ENCODE measurements at regions not wholly inside any gene's neighbourhood (a gene's known extent, or its start where the extent isn't known, plus 50 kb on each side); places are given as distances from the start of the nearest gene placed in this dataset.

- no peak for DNase-seq
Observed at GRCh38 chr20:43863821-43864544, 50.7 kb upstream of the TOX2 start.

DNA sequence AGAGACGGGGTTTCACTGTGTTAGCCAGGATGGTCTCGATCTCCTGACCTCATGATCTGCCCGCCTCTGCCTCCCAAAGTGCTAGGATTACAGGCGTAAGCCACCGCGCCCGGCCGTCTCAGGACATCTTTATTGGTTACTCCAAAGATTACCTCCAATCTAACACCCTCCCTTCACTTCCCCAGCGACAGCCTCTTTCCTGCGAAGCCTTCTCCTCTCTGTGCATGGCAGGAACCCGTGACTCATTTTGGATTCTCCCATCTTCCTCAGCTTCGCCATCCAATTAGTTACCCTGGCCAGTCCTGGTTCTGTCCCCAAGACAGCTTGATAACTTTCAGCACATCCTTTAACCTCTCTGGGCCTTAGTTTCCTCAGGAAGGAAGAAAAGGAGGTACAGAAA is 51.3 kb upstream of the TOX2 start:
- no peak for DNase-seq

DNA sequence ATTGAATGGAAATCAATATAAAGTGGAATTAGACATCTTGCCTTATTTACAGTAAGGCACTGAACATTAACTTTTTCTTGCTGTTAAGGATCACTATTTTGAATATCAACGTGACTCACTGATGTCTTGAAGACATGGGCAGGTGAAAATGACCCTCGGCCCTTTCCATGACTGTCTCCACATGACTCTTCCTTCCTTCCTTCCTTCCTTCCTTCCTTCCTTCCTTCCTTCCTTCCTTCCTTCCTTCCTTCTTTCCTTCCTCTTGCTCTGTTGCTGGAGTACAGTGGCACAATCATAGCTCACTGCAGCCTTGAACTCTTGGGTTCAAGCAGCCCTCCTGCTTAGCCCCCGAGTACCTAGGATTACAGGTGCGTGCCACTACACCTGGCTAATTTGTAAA is 52.2 kb upstream of the TOX2 start:
- DNase-seq, result no peak

GRCh38 chr20:43859994-43860393 is 54.7 kb upstream of the TOX2 start:
- no peak for DNase-seq

- no peak for DNase-seq
Observed at GRCh38 chr20:43857932-43858331, 56.7 kb upstream of the TOX2 start.

DNA sequence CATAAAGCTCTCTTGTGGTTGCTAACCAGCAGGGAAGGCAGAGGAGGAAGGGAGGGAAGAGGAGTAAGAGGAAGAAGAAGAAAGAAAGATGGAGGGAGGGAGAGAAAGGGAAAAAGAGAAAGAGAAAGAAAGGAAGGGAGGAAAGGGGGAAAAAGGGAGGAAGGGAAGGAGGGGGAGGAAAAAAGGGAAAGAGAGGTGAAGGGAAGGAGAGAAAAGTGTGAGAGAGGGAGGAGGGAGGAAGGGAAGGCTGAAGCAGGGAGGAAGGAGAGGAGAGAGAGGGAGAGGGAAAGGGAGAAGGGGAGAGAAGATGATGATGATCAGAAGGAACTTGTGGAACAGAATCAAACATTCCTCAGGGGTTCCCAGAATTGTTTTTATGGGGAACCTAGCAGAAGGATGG is 57.5 kb upstream of the TOX2 start:
- DNase-seq, result no peak

DNA sequence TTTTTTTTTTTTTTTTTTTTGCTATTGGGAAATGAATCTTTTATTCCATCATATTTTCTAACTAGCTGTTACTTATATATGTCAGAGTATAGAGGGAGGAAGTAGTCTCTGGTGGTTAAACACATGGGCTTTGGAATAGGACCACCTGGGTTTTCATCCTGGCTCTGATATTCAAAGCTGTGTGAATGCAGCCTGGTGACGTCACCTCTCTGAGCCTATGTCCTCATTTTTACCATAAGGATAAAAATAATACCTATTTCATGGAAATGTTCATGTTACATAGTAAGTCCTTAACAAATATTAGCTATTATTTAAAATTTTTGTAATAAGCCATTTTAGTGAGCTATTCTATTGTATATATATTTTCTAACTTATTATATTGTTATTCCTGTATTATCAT is 58.8 kb upstream of the TOX2 start:
- DNase-seq, result no peak

GRCh38 chr20:43853918-43854317 is 60.7 kb upstream of the TOX2 start:
- DNase-seq, result no peak

DNA sequence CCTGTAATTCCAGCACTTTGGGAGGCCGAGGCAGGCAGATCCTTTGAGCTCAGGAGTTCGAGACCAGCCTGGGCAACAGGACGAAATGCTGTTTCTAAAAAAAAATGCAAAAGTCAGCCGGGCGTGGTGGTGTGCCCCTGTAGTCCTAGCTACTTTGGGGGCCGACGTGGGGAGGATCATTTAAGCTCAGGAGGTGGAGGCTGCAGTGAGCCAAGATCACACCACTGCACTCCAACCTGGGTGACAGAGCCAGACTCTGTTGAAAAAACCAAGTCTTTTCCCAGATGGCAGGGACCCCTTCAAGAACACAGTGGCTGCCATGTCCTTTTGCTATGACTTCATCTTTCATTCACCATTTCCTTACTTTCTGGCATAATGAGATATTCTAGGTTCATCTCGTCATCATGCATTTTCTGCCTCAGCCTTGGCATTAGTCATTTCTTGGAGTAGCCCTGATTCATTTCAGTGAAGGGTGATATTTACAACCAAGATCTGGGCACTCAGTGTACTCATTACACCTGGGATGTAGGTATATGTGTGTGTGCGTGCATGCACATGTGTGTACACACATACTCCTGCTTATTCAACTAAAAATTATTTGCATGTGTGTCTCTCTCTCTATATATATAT is 61.4 kb upstream of the TOX2 start:
- DNase-seq, result no peak

GRCh38 chr20:43849496-43850186 is 65.0 kb upstream of the TOX2 start:
- DNase-seq, result no peak

- DNase-seq, result no peak
Observed at GRCh38 chr20:43846516-43846905, 68.1 kb upstream of the TOX2 start.

DNA sequence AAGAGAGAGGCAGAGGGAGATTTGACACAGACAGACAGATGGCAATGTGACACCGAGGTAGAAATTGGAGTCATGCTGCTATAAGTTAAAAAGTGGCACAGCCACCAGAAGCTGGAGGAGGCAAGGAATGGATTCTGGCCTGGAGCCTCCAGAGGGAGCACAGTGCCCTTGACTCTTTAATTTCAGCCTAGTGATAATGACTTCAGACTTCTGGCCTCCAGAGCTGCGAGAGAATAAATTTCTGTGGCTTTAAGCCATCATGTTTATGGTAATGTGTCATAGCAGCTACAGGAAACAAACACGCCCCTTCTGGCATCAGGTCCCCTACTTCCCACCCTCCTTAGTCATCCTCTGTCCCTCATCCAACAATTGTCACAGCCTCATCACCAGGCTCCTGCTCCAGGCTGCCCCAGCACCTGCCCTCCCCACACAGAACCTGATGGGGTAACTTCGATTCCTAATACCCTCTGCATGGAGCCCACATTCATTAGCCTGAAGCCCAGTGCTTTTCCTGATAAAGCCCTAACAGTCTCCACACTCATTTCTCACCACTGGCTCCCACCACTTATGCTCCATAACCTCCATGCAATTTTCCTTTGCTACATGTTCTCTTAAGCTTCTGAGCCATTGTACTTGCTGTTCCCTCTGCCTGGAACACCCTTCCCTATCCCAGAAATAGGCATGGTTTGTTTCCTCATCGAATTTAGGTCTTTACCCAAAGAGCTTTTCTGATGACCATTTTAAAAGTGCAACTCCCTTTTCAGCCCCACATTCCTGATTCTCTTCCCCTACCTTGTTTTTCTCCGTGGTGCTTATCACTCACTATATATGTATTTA is 69.7 kb upstream of the TOX2 start:
- DNase-seq, result no peak

DNA sequence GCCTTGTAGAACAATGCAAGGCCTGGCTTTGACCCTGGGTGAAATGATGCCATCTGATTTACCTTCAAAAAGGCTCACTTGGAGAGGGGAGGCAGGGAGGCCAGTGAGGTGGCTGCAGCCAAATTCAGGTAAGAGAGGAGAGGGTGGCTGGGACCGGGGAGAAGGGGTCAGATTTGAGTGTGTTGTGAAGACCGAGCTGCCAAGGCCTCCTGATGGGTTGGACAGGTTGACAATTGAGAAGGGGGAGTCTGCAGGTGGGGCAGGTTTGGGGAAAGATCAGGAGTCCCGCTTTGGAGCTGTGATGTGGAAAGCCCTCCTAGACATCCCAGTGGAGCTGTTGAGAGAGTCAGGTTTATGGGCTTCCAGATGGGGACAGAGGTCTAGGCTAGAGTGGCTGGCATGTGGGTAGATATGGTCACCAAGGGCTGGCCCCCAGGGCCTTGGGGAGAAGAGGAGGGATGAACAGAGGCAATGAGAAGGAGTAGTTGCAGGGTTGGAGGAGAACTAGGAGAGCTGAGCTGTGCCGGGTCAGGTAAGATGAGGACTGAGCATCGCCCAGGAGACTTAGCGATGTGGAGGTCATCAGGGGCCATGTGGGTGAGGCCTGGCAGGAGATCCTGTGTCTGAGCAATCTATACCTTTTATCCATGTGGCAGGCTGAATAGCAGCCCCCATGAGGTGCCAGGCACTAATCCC is 70.5 kb upstream of the TOX2 start:
- no peak for DNase-seq

DNA sequence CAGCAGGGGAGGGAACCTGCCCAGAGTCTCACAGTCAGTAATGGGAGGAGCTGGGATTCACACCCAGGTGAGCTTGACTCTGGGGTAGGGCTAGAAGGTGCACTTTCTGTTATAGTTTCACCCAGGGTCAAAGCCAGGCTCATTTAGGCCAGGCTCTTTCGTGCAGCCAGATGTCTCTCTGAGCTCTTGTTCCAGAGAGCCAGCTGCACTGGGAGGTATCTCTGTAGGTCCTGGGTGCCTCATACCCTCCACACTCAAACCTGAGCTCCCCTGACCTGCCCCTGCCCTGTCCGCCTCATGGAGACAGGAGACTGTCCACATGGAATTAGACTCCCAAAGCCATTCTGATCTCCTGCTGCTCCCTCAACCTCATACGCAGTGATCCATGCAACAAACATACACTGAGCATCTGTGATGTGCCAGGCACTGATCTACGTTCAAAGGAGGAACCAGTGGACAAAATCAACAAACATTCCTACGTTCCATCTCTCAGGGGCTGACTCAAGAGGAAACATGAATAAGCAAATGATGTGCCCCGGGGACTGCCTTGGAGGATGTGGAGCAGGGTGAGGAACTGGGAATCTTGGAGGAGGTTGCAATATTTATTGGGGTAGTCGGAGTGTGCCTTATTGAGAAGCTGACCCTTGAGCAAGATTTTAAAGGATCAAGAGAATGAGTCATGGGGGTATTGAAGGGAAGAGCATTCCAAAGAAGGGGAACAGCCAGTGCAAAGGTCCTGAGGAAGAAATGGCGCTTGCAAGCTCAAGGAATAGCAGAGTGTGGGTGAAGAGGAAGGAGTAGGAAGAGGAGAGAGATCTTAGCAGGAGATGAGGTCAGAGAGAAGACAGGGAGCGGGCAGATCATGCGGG is 71.3 kb upstream of the TOX2 start:
- no peak for DNase-seq

- DNase-seq, result no peak
Observed at GRCh38 chr20:43842126-43843020, 72.3 kb upstream of the TOX2 start.

DNA sequence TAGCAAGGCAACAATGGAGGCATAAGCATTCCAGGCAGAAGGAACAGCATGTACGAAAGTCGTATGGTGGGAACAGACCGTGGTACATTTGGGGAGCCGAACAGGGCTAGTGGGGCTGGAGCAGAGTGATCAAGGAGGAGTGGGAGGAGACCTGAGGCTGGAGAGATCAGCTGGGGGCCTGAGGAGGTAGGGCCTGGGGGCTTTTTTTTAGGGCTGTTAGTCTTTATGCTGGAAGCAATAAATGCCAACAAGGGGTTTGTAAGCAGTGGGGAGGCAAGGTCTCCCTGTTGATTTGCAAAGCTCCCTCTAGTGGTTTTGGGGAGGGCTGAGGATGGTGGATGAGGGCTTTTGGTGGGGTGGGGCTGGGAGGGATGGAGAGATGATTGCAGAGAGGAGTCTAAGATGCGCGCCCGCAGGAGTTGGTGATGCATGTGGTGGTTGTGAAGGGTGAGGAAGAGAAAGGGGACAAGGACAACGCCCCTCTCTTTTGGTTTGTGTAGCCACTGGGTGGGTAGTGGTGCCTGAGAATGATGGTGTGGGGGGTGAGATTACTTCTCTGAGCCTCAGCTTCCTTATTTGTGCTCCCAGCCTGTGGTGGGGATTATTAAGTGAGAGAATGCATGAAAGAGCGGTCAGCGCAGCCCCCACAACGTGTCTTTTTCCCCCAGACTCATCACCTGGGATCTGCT is 74.1 kb upstream of the TOX2 start:
- DNase-seq, result no peak

DNA sequence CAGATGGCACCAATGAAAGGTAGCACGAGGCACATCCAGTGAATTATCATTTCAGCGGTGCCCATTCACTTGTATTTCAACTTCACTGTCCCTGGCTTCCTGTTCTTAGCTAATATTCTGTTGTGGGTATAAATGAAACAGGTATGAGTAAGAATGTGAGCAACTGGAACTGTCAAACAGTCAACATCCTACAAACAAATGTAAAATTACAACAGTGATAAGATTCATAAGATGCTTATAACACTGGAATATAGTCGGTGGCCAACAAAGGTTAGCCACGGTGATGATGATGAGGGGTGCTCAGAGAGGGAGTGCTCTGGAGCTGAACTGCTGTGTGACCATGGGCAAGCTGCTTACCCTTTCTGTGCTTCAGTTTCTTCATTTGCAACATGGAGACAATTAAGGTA is 74.9 kb upstream of the TOX2 start:
- no peak for DNase-seq

- no peak for DNase-seq
Observed at GRCh38 chr20:43838703-43839060, 76.0 kb upstream of the TOX2 start.

DNA sequence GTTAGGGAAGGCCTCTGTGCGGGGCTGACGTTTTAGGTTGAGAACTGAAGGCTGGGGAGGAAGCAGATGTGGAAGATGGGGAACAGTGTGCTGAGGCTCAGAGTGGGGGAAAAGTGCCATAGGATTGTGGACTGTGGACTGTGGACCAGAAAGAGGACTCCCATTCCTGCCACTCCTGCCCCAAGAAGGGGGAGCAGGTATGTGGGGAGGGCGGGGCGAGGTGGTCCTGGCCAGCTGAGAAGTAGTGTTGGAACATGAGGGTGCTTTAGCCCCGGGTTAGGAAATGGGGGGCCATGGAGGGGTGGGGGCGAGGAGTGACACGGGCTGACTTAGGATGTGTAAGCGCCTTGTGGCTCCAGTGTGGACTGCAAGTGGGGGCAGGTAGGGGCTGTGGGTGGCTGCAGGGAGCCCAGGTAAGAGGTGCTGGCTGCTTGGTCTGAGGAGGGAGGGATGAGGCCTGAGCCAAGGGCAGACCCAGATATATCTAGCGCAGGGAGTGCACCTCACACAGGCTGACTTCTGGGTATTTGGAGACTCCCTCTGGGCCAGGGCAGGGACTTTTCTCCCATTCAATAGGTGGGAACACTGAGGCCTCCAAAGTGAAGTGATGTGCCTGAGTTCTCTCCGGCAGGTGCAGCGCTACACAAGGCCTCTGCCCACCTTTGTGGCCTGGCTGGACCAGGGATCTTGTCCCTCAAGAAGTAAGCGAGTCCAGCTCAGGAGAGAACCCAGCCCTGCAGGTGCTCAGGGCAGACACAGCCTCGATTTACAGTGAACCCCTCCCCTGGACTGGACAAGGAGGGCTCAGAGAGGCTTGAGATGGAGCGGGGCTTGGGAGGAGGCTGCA is 76.6 kb upstream of the TOX2 start:
- DNase-seq, result no peak

Data from tongue (tissue), 1 donor.